Left lobe of liver (tissue), 2 donors: ENCODE measurements at regions not wholly inside any gene's neighbourhood (a gene's known extent, or its start where the extent isn't known, plus 50 kb on each side); places are given as distances from the start of the nearest gene placed in this dataset.

Experiments
- ATAC-seq: fragments of 200-7000 bp; cut with Tn5 transposase; one replicate; pipeline ENCODE4 v1.9.1; 2020; ENCODE audit warnings: mild to moderate bottlenecking, moderate library complexity
- DNase-seq: peaks from one replicate; pipeline ENCODE4 v3.0.0-alpha.2; 2020; ENCODE audit warnings: low spot score
- donor health status: DM: no; HTN: no; CAD: no; lungs with moderate emphysema.
- donor health status: DM: no; HTN: yes; CAD: no.

DNA sequence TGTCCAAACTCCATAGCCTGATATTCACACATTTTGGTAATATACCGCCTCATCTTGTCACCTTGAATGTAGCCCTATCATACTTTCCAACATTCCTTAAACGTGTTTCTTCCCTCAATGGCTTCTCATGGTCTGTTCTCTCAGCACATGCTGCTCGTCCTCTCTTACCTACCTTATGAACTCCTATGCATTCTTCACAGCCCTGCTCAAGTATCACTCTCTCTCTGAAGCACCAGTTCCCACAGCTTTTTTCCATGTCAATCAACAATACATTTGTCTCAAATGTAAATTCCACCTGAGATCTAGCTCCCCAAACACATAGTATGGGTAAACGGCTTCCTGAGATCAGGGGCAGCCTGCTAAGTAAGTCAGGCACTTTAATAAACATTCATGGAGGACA, 85.2 kb upstream of the ZMIZ1 start:
- DNase-seq (no peak), ATAC-seq (no peak)

DNA sequence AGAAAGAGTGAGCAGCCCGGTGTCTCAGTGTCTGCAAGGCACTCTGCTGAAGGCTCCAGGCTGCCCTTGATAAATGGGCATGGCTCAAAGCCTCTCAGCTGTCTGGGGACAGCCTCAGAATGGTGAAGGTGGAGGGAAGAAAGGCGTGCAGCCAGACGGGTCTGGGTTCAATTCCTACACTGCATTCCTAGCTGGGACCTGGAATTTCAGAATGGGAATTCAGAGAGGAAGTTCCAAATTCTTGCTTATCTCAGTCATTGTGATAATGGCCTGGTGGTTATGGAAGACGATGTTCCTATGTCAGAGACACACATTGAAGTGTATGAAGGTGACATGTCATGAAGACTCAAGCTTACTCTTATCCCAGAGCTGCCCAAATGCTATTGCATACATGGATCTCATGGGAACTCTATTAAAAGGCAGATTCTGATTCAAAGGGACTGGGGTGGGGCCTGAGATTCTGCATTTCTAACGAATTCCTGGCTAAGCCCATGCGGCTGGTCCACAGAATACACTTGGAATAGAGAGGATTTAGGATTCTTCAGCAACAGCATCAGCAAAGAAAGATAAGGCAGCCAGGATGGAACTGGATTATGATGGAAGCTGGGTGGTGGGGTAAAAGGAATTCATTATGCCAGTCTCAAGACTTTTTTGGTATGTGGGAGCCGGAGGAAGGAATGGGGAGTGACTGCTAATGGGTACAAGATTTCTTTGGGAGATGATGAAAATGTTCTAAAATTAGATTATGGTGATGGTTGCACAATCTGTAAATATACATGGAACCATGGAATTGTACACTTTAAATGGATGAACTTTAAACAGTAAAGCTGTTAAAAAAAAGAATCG, 82.6 kb upstream of the ZMIZ1 start:
- no peak for DNase-seq
- ATAC-seq, result no peak

DNA sequence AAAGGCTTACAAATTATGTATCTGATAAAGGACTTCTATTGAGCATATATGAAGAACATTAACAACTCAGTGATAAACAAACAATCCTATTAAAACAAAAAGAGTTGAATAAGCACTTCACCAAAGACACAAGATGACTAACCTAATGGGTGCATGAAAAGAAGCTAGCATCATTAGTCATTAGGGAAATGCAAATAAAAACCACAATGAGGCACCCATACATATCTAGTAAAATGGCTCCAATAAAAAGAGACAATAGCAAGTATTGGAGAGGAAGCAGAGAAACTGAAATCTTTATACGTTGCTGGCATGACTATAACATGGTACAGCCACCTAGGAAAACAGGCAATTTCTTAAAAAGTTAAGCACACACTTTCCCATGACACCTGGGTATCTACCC, 77.6 kb upstream of the ZMIZ1 start:
- no peak for ATAC-seq
- DNase-seq, result no peak

DNA sequence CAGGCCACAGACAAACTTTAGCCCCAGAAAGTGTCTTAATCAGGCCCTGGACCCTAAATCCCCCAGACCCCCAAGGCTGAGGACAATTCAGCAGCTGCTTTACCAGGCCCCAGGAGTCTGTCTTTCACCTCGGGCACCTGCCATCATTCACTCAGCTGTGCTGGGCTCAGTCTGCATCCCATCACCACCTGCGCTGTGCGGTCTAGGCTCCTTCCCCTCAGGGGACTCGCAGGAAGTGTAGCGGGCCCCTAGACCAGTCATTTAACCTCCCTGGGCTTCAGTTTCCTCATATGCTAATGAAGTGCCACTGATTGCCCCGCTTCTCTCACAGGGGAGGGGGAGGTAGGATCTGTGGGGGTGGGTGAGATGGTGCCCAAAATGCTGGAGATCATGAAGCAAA, 76.4 kb upstream of the ZMIZ1 start:
- DNase-seq (no peak), ATAC-seq (no peak)

DNA sequence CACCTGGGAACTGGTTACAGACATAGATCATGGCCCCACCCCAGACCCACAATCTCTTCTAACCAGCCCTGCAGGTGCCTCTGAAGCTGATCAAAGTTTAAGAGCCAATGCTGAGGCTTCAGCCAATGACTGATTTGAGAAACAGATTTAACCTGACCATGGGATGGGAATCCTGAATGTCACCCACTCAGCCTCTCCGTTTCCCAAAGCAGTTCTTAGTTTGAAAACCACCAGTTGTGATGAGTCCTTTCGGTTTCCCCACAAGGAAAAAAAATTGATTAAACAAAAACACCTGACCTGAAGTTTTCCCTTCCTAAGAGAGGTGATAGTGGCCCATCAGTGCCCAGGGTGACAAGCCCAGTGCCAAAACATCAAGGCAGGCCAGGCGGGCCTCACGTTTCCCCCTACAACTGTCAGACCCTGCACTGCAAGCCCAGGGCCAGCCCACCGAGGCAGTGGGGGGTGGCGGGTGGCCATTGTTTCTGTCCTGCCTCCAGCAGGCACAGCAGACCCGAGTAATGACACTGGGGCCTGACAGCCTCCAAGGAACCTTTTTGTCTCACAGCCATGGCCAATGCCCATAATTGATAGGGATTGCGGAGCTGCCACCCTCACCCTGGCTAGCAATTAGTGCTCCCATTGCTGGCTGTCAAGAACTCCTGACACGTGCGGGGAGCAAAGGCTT, 75.4 kb upstream of the ZMIZ1 start:
- DNase-seq, result no peak
- ATAC-seq, result no peak

DNA sequence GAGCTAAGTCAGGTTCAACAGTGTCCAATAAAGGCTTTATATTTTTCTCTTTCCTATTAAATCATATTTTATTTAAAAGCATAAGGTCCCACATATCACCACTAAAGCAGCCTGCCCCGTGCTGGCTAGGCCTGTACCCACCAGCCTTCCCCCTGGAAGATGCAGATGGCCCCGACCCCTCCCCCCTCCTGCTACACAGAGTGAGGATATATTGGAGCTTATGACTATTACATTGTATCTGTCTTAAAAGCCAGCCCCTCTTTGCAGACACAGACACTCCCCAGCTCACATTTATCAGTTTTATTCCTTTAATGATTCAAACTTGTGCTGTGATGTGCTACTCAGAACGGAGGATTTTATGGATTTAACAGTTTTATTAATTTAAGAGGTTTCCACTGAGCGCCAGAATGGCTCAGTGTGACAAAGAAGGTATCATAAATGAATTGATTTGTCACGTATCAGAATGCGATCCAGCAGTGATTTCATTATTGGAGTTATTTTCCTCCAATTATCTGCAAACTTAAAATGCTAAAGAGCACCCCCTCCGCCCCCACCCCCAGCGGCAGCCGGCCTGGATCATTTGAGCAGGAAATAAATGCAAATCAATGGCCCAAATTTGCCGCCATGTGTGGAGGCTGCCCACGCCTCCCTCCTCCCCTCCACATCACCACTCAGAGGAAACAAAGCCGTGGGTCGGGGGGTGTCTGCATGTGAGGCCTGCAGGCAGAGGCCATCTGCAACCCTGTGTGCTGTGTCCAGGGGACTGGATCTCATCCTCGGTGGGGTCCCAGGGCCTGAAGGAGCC, 72.6 kb upstream of the ZMIZ1 start:
- DNase-seq (no peak), ATAC-seq (no peak)

DNA sequence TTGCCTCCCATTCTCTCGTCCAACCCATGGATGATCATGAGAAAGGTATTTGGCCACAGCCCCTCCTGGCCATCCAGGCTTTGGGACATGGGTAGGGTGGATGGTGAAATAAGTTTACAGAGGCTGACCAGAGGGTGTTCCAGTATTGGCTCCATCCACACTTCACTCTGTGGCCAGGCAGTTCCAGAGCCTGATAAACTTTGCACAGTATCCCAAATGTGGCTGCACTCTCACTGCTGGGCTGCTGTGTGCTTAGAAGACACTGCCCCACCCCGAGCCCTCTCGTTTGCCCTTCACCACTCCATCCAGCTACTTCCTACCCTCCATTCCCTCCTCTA, 72.0 kb upstream of the ZMIZ1 start:
- DNase-seq (peak; percentile 77), ATAC-seq (peak; percentile 88)

DNA sequence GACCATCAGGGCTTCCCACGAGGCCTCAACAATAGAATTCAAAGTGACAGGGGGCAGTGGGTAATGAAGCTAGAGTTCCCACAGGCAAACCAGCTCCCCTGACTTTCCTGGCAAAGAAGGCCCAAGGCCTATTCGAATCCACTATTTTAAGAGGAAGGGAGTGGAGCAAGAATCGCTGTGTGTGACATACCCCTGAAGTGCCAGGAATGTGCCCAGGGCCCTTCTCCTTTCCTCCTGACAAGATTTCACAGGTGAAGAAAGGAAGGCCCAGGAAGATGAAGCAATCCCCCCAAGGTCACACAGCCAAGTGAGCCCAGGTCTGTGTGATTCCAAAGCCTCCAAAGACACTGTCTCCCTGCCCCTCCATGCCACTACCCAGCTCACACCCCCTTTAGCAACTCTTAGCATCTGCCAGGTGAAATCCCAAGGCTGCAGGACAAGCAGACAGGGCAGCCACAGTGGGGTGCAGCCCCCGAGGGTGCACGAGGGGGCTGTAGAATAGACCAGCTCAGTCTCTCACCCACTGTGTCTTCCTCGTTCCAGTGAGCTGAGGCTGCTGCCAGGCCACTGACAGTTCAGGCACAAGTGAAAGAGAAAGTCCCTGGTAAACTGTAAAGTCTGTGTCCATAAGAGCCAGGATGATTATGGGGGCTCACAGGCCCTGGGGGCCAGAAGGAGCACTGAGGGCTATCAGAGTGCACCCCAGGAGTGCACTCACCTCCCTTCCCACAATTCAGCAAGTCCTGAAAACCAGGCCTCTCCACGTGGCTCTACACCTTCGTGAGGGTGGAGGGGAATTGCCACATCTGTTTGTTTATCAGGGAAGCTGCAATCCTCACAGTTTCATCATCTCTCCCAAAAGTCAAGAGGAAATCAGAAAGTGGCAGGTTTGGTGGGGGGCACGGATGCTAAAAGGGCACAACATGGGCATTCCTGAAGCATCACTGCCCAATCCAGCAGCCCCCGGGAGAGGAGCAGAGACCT, 70.8 kb upstream of the ZMIZ1 start:
- peak; percentile 72 for ATAC-seq
- DNase-seq, result peak; percentile 78

DNA sequence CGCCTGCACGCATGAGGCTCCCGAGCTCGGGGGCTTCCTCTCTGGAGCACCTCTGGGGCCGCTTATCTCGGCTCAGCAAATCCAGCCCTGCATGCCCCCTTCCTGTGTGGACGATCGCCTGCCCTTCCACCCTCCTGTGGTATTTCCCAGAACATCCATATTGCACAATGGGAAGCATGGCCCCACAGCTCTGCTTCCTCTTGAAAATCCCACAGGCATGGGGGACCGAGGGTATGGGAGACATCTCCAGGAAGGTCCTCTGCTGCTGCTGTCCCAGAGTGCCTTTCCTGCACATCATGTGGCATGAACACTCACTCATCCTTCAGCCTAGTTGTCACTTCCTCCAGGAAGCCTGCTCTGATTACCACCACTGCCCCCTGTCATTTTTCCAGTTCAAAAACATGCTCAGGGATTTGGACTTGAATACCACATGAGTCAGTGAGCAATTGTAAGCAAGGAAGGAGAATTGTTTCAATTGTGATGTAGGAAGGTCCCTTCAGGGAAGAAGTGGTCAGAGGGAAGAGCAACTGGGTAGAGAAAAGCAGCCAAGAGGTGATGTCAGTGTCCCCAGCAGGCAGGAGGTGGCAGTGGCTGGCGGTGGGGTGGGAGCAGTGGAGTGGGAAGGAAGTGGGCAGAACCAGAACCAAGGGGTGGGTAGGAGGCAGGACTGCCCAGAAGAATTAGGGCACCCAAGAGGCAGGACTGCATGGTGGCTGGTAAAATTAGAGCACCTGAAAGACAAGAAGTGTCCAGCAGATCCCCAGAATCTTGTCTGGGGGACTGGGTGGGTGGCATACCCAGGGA, 67.5 kb upstream of the ZMIZ1 start:
- no peak for ATAC-seq
- no peak for DNase-seq

DNA sequence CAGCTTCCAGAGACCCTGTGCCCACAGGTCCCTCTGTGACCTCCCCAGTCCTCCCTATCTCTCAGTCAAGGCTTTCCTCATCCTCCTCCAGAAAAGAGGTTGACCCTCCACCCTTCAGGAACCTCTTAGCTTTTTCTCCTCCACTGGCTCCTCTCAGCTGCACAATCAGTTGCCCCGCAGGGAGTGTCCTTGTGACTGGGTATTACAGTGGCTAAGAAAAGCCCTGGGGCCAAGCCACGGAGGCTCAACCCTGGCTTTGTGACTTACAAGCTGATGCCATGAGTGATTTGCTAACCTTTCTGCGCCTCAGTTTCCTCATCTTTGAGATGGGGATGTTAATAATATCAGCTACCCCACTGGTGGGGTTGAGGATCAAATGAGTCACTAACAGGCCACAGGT, 66.4 kb upstream of the ZMIZ1 start:
- DNase-seq (no peak), ATAC-seq (no peak)

DNA sequence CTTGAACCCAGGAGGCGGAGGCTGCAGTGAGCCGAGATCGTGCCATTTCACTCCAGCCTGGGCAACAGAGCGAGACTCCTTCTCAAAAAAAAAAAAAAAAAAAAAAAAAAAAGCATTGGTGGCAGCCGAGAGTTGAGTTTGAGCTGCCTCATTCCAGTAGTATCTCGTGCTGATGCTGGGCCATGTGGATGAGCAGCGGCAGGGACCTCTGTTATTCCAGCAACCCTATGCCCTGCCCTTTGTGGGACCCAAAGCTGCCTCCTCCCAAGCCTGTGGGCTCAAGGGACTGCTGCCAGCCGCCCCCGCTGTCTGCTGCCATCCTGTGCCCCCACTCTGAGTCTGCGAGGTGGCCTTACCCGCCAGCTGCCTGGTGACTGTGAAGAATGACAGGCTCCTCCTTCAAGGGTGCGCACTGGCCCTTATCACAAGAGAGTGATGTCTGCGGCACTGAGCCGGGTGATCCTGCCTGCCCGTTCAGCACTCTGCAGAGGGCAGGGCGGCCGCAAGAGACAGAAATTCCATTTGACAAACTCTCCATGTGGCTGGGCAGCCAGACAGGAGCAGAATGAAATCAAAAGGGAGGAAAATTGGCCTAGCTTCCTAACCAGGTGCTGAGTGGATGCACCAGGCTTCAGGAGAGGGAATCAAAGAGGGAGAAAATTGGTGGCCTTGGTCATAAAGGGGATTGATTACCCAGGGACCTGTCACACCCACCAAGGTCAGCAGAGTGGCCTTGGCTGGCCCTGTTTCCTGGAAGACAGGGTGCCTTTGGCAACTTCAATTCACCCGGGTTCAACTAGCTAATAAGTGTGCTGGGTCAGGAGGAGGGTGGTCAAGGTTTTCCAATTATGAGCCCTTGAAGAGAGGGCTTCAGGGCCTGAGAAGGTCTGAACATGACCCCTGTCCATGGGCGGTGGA, 65.3 kb upstream of the ZMIZ1 start:
- ATAC-seq, result no peak
- no peak for DNase-seq

DNA sequence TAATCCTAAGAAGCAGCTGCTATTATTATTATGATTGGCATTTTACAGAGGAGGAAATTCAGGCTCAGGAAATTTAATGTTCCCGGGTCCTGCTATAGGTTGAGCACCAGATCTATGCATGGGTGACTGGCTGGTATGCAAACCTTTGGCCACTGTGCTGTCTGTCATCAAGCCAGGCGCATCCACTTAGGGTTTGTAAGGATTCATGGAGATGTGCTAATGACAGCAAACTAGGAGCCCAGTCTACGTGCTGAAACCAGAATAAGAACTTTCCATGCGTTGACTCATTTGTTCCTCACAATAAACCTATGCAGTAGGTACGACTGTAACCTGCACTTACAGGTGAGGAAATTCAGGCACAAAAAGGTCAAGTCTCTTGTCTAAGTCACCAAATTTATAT, 64.5 kb upstream of the ZMIZ1 start:
- DNase-seq, result no peak

DNA sequence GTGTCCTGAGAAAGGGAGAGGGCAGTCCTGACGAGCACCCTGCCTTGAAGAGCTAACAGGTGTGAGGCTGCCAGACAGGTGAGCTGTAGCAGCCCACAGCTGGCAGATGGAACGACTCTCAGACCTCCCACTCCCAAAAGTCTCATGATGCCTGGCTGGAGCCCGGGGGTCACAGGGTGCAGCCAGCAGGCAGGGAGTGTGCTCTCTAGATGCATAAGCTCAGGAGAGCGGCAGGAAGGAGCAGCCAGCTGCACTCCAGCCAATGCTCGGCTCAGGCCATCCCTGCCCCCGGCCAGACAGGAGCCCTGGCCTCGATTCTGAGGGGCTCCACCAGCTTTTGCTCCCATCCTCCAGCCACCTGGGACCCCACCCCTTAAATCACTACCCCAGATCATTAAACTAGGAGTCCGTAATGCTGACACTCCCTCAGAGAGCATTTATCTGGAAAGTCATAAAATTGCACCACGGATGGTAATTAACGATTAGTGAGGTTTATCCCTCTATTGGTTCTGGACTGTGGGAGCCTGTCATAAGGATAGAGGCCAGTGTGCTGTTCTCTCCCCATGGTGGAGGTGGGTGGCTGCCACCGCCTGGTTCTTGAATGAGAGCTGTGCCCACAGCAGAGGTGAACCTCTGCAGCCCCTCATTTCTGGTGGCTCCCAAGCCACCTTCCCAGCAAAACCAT, 63.5 kb upstream of the ZMIZ1 start:
- ATAC-seq (peak; percentile 66), DNase-seq (no peak)

More for the DNA sequence above, 64.5 kb upstream of the ZMIZ1 start:
- ATAC-seq, result no peak

DNA sequence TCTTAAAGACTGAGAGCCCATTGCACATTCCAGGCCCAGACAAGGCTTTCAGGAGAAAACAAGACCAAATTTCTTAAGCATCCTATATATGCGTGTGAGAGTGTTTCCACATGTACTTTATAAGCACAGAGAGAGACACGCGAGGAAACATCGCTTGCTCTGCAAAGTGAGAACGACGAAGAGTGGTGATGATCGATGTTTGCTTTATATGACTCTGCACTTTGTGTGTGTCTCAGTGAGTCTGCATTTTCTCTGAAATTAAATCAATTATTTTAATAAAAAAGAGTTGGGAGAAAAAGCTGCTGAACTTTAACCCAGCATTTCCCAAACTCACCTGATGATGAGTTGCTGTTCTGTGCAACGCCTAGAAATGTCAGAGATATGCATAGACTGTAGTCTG, 61.7 kb upstream of the ZMIZ1 start:
- no peak for DNase-seq
- no peak for ATAC-seq

DNA sequence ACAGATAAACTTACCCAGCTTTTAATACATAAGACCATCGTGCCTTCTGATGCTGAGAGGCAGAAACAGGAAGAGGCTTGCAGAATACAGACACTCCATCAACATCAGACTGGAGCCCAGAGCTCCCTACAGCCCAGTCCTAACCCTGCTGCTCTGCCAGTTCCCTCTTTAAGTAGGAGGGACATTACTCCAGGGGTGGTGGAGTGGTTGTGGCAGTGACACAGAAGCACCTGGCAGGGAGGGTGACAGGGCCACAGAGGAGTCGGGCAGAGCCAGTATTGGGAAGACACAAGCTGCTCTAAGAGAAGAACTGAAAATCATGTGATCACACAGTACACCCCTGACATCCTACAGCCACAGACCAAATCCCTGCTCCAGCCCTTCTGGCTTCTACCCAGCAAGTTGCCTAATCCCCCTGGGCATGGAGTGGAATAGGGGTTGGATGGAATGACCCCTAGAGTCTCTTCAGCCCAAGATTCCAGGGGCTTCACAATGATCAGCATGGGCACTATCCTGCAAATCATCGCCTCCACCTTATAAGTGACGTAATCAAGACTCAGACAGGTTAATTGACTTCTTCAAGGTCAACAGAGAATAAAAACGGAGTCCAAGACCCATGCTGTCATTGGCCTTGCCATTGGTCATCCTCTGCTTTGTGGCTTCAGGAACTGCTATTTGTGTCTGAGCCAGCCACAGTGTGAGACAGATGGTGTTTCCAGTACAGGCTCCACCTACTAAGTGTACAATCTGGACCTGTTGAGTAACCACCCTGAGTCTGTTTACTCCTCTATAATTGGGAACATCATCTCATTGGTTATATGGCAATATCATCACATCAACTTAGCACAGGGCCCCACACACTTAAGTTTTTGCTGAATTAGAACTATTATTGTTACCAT, 61.1 kb upstream of the ZMIZ1 start:
- ATAC-seq (peak; percentile 51), DNase-seq (no peak)

DNA sequence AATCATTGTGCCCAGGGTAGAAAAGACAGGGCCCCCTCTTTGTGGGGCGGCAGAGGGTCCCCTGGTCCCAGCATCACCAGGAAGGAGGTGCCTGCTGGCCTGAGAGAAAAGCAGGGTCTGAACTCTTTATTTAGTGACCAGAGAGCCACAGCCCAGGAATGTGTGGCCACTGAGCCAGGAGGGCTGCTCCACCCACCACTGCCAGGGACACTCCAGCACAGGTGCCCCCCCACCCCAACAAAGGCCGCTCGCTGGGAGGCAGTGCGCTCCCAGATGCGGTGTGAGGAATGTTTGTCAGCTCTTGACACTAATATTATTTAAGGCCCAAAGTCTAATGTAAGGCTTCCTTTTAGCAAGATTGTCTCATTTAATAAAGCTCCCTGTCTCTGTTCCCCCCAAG, 59.6 kb upstream of the ZMIZ1 start:
- DNase-seq, result no peak
- ATAC-seq, result no peak

DNA sequence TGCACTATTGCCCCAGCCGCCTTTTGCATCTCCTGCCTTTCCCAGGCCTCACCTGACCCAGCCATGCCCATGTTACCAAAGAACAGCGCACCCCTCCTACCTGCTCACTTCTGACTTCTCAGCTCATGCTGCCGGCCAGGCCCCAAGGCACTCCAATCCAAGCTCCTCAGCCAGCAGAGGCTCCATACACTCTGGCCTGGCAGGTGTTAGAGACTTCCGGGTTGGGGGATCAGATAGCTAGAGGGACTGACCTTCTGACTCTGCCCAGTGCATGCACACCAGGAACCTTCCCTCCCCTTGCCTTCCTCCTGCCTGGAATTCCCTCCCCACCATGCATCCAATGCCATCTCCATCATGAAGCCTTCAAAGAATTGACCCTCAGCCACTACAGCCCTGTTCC, 56.2 kb upstream of the ZMIZ1 start:
- no peak for ATAC-seq
- no peak for DNase-seq
